Mesendoderm (in vitro differentiated cells): ENCODE measurements at regions not wholly inside any gene's neighbourhood (a gene's known extent, or its start where the extent isn't known, plus 50 kb on each side); places are given as distances from the start of the nearest gene placed in this dataset.

Source experiments
- DNase-seq: peaks from one replicate; pipeline ENCODE4 v3.0.0; 2013
- H2AK5ac ChIP-seq: 2 replicates; pipeline ENCODE4 v1.6.1; 2013; ENCODE audit warnings: low read length, inconsistent platforms
- H2BK120ac ChIP-seq: 2 replicates; pipeline ENCODE4 v1.6.1; 2013; ENCODE audit warnings: low read depth, mild to moderate bottlenecking, low read length, moderate library complexity, mixed read lengths
- H2BK15ac ChIP-seq: replicated peaks from 2 replicates; pipeline ENCODE4 v1.6.1; 2013; ENCODE audit warnings: low read depth, mild to moderate bottlenecking, moderate library complexity
- H2BK5ac ChIP-seq: 2 replicates; pipeline ENCODE4 v1.6.1; 2013; ENCODE audit warnings: low read length, inconsistent platforms
- H3K18ac ChIP-seq: 2 replicates; pipeline ENCODE4 v1.6.1; 2013; ENCODE audit warnings: mild to moderate bottlenecking, low read length, mixed read lengths
- H3K23ac ChIP-seq: one replicate; pipeline ENCODE4 v1.6.1; 2013; ENCODE audit warnings: low read length
- H3K27ac ChIP-seq: 2 replicates; pipeline ENCODE4 v1.5.1; 2013; ENCODE audit warnings: low read depth, mild to moderate bottlenecking, inconsistent platforms, low read length, moderate library complexity
- H3K27me3 ChIP-seq: 2 replicates; pipeline ENCODE4 v1.6.1; 2013; ENCODE audit warnings: low read length, control low read depth, mild to moderate bottlenecking, inconsistent platforms; ENCODE audit not compliant: insufficient read depth, poor library complexity
- H3K36me3 ChIP-seq: 2 replicates; pipeline ENCODE4 v1.6.1; 2013; ENCODE audit warnings: low read length, inconsistent platforms; ENCODE audit not compliant: control insufficient read depth, insufficient read depth
- H3K4ac ChIP-seq: one replicate; pipeline ENCODE4 v1.6.1; 2013; ENCODE audit warnings: low read depth, mild to moderate bottlenecking, low read length, moderate library complexity
- H3K4me1 ChIP-seq: 2 replicates; pipeline ENCODE4 v1.6.1; 2013; ENCODE audit warnings: low read depth, low read length, inconsistent platforms; ENCODE audit not compliant: control insufficient read depth
- H3K4me2 ChIP-seq: 2 replicates; pipeline ENCODE4 v1.6.1; 2013; ENCODE audit warnings: low read length
- H3K4me3 ChIP-seq: 2 replicates; pipeline ENCODE4 v1.5.1; 2013; ENCODE audit warnings: mild to moderate bottlenecking, low read length
- H3K56ac ChIP-seq: one replicate; pipeline ENCODE4 v1.6.1; 2013; ENCODE audit warnings: low read length
- H3K79me1 ChIP-seq: 2 replicates; pipeline ENCODE4 v1.6.1; 2013; ENCODE audit warnings: low read length, inconsistent platforms
- H3K79me2 ChIP-seq: 2 replicates; pipeline ENCODE4 v1.6.1; 2013; ENCODE audit warnings: mild to moderate bottlenecking, low read length; ENCODE audit not compliant: control insufficient read depth, insufficient read depth
- H3K9ac ChIP-seq: 2 replicates; pipeline ENCODE4 v1.6.1; 2013; ENCODE audit warnings: low read length, inconsistent platforms
- H4K5ac ChIP-seq: one replicate; pipeline ENCODE4 v1.6.1; 2013; ENCODE audit warnings: low read length
- H4K8ac ChIP-seq: one replicate; pipeline ENCODE4 v1.6.1; 2013; ENCODE audit warnings: low read depth, mild to moderate bottlenecking, control low read depth, low read length, moderate library complexity
- WGBS: extraction: QIAGEN DNeasy Blood & Tissue Kit; methylation state at CpG from one replicate; pipeline ENCODE4 v1.1.7; 2013; ENCODE audit warnings: low lambda C conversion rate, missing lambda C conversion rate; ENCODE audit not compliant: insufficient coverage; ENCODE audit errors: extremely low coverage; 5-methylcytosine and 5-hydroxymethylcytosine counted together

DNA sequence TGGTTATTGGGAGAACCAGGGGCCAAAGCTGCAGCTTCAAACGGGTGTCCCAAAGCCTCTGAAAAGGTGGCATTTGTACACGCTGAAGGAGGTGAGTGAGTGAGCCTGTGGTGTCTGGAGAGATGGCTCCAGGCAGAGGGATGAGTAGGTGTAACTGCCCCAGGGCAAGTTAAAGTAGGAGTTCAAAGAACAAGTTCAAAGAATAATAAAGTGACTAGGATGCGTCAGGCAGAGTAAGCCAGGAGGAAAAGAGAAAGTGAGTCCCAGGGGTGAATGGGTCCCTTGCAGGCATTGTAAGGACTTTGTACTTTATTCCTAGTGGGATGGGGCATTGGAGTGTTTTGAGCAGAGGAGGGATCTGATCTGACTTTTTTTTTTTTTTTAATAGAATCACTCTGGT is 201.4 kb upstream of the PWP1 start:
- no peak overlapping the region for H4K8ac ChIP-seq
- no peak overlapping the region for H3K27ac ChIP-seq
- no peaks in the 10 kb centered on the region for H3K27me3 ChIP-seq
- H2BK15ac ChIP-seq, result no peak overlapping the region
- WGBS, result no CpG with 5 or more reads among the region's 3 CpGs
- H3K36me3 ChIP-seq, result no peaks in the 10 kb centered on the region
- H2BK5ac ChIP-seq, result no peak overlapping the region
- H3K23ac ChIP-seq, result no peak overlapping the region
- no peak overlapping the region for H3K18ac ChIP-seq
- no peak overlapping the region for H2AK5ac ChIP-seq
- H2BK120ac ChIP-seq, result no peak overlapping the region
- H3K79me1 ChIP-seq, result no peaks in the 10 kb centered on the region
- no peak overlapping the region for H4K5ac ChIP-seq
- H3K56ac ChIP-seq, result no peak overlapping the region
- H3K4me2 ChIP-seq, result no peak overlapping the region
- H3K4me1 ChIP-seq, result no peaks in the 10 kb centered on the region
- H3K4ac ChIP-seq, result no peak overlapping the region
- DNase-seq, result no peak
- no peak overlapping the region for H3K9ac ChIP-seq
- no peaks in the 10 kb centered on the region for H3K79me2 ChIP-seq
- H3K4me3 ChIP-seq, result no peak overlapping the region

DNA sequence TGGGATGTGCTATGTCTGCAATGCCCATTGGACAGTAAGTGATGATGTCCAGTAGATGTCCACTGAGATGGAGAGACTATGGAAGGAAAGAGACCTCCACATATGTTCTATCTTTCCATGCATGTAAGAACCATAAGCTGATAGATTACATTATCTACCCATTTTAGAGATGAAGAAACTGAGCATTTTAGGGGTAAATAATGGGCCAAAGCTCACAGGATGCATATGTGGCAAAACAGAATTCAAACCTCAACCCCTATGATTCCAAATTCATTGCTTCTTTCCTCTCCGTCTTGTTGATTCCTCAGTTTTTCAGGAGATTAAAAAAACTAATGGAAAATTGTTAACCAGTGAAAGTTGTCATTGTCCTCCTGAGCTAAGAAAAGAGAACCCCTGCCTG is 200.7 kb upstream of the PWP1 start:
- H2BK15ac ChIP-seq, result no peak overlapping the region
- no peak overlapping the region for H3K56ac ChIP-seq
- H3K4me1 ChIP-seq, result no peaks in the 10 kb centered on the region
- no peaks in the 10 kb centered on the region for H3K27me3 ChIP-seq
- no peak overlapping the region for H2AK5ac ChIP-seq
- no peak overlapping the region for H3K9ac ChIP-seq
- H3K18ac ChIP-seq, result no peak overlapping the region
- no peak overlapping the region for H4K5ac ChIP-seq
- no peak overlapping the region for H2BK5ac ChIP-seq
- H3K79me2 ChIP-seq, result no peaks in the 10 kb centered on the region
- H3K79me1 ChIP-seq, result no peaks in the 10 kb centered on the region
- H3K27ac ChIP-seq, result no peak overlapping the region
- H3K4ac ChIP-seq, result no peak overlapping the region
- H3K4me2 ChIP-seq, result no peak overlapping the region
- no CpG with 5 or more reads among the region's 1 CpG for WGBS
- DNase-seq, result no peak
- no peak overlapping the region for H3K23ac ChIP-seq
- no peak overlapping the region for H2BK120ac ChIP-seq
- H3K36me3 ChIP-seq, result no peaks in the 10 kb centered on the region
- H3K4me3 ChIP-seq, result no peak overlapping the region
- no peak overlapping the region for H4K8ac ChIP-seq

DNA sequence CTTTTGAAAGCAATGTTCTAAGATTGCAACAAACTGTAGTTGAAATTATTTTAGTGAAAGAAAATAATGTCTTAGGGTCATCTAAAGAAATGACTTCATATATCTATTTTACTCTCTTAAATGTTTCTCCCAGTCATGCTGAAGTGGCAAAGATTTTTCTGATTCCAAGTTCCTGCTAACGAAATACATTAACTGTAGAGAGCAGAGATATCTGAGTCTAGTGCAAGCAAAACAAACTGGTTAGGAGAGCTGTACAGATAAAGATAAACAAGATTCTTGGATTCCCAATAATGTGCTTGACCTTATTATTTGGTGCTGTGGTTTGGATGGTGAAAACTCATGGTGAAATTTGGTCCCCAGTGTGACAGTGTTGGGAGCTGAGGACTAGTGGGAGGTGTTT is 199.9 kb upstream of the PWP1 start:
- Histone ChIP-seq H3K27ac (no peak overlapping the region), H3K27me3 (no peaks in the 10 kb centered on the region), H3K18ac (no peak overlapping the region), H2BK15ac (no peak overlapping the region), H3K36me3 (no peaks in the 10 kb centered on the region), H2BK5ac (no peak overlapping the region), H3K79me2 (no peaks in the 10 kb centered on the region), H3K79me1 (no peaks in the 10 kb centered on the region), H3K56ac (no peak overlapping the region), H3K4me1 (no peaks in the 10 kb centered on the region), H3K9ac (no peak overlapping the region), H3K4me2 (no peak overlapping the region), H3K23ac (no peak overlapping the region), H2AK5ac (no peak overlapping the region), H4K5ac (no peak overlapping the region), H2BK120ac (no peak overlapping the region), H3K4me3 (no peak overlapping the region), H4K8ac (no peak overlapping the region), H3K4ac (no peak overlapping the region)
- WGBS, result no CpG with 5 or more reads among the region's 1 CpG
- DNase-seq, result no peak

DNA sequence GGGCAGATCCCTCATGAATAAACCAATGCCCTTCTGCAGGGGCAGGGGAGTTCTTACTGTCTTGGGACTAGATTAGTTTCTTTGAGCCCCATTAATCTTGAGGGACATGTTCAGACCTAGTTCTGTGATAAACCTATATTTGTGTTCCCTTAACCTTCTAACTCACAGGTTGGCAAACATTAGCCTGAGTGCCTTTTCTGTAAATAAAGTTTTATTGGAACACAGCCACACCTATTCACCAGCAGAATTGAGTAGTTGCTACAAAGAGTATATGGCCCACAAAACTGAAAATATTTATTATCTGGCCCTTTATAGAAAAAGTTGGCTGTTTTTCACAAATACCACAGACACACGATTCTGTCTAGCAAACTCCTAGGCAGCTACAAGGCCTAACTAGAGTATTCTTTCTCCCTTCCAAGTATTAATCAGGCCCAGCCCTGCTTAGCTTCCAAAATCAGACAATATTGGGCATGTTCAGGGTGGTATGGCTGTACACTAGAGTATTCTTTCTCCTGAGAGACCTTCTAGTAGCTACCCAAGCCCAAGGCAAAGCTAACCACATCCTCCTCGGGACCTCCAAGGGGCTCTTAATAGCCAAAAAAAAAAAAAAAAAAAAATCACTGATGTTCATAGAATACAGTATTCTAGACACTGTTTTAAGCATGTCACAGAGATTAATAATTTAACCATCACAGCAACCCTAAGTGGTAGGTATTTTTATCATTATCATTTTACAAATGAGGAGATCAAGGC is 199.3 kb upstream of the PWP1 start:
- DNase-seq, result no peak
- Histone ChIP-seq H3K18ac (no peak overlapping the region), H3K23ac (no peak overlapping the region), H2BK15ac (no peak overlapping the region), H2BK5ac (no peak overlapping the region), H3K4me3 (no peak overlapping the region), H2AK5ac (no peak overlapping the region), H3K79me2 (no peaks in the 10 kb centered on the region), H2BK120ac (no peak overlapping the region), H3K4ac (no peak overlapping the region), H4K8ac (no peak overlapping the region), H3K4me1 (no peaks in the 10 kb centered on the region), H3K36me3 (no peaks in the 10 kb centered on the region), H3K4me2 (no peak overlapping the region), H3K27ac (no peak overlapping the region), H3K79me1 (no peaks in the 10 kb centered on the region), H3K56ac (no peak overlapping the region), H3K9ac (no peak overlapping the region), H3K27me3 (no peaks in the 10 kb centered on the region), H4K5ac (no peak overlapping the region)
- no CpG with 5 or more reads among the region's 2 CpGs for WGBS

DNA sequence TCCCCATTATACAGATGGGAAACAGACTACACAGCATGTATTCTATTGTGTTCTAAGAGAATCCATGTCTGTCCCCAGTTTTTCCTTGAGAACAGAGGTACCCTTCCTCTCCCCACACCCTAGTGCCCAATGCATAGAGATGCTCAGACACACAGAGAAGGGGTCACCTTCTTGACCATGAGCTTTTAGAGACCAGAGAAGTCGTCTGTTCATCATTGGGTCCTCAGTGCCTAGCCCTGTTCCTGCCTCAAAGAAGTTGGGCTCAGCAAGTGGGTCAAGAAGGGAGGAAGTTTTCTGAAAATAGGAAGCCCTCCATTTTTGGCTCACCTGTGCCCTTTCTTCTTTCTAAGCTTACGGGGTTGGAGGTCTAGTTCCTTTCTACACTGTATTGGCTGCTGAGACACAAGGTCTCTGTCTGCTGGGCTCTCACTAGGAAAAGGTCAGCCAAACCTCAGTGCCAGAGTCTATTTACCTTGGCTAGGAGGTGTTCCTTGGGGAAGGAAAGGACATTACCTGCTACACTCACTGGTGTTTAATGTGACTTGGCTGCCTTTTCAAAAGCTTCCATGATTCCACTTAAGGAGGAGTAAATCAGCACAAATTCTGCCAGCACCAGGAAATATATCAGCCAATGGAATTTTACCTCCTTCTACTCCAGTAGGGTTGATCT is 198.5 kb upstream of the PWP1 start:
- H2AK5ac ChIP-seq, result no peak overlapping the region
- no peak overlapping the region for H3K4ac ChIP-seq
- no CpG with 5 or more reads among the region's 2 CpGs for WGBS
- no peak overlapping the region for H3K56ac ChIP-seq
- H2BK120ac ChIP-seq, result no peak overlapping the region
- no peak overlapping the region for H3K18ac ChIP-seq
- H4K8ac ChIP-seq, result no peak overlapping the region
- no peaks in the 10 kb centered on the region for H3K27me3 ChIP-seq
- no peaks in the 10 kb centered on the region for H3K79me1 ChIP-seq
- H4K5ac ChIP-seq, result no peak overlapping the region
- no peak overlapping the region for H2BK15ac ChIP-seq
- no peak overlapping the region for H3K9ac ChIP-seq
- H3K27ac ChIP-seq, result no peak overlapping the region
- H3K36me3 ChIP-seq, result no peaks in the 10 kb centered on the region
- no peaks in the 10 kb centered on the region for H3K4me1 ChIP-seq
- DNase-seq, result no peak
- H3K23ac ChIP-seq, result no peak overlapping the region
- H3K4me3 ChIP-seq, result no peak overlapping the region
- H3K4me2 ChIP-seq, result no peak overlapping the region
- H2BK5ac ChIP-seq, result no peak overlapping the region
- H3K79me2 ChIP-seq, result no peaks in the 10 kb centered on the region
